ENCODE measurements at regions not wholly inside any gene's neighbourhood (a gene's known extent, or its start where the extent isn't known, plus 50 kb on each side); places are given as distances from the start of the nearest gene placed in this dataset.

DNA sequence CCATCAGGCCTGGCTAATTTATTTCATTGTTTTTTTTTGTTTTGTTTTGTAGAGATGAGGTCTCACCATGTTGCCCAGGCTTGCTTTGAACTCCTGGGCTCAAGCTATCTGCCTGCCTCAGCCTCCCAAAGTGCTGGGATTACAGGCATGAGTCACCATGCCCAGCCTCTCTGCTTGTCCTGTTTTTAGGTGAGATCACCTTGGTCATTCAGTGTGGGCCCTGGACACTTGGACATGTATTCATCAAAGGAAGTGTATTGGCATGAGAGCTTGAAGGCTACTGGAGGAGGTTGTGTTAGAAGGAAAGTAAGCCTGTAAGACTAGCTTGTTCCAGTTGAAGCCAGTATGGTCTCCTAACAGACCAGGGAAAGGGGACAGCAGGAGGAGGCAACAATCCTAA is 229.2 kb upstream of the RGPD4 start:
- DNase-seq (ENCODE audit: extremely low read depth, insufficient read length): no peak
- TF ChIP-seq, protein P1, sequence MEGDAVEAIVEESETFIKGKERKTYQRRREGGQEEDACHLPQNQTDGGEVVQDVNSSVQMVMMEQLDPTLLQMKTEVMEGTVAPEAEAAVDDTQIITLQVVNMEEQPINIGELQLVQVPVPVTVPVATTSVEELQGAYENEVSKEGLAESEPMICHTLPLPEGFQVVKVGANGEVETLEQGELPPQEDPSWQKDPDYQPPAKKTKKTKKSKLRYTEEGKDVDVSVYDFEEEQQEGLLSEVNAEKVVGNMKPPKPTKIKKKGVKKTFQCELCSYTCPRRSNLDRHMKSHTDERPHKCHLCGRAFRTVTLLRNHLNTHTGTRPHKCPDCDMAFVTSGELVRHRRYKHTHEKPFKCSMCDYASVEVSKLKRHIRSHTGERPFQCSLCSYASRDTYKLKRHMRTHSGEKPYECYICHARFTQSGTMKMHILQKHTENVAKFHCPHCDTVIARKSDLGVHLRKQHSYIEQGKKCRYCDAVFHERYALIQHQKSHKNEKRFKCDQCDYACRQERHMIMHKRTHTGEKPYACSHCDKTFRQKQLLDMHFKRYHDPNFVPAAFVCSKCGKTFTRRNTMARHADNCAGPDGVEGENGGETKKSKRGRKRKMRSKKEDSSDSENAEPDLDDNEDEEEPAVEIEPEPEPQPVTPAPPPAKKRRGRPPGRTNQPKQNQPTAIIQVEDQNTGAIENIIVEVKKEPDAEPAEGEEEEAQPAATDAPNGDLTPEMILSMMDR (IDR thresholded peaks at IDR 0.05; ENCODE audit: insufficient read depth, low read length, poor library complexity, severe bottlenecking): no peak
- Histone ChIP-seq H3K27me3 (replicated peaks; ENCODE audit: control insufficient read depth, insufficient read depth, low read length) (no peaks in the 10 kb centered on the region), H3K36me3 (ENCODE audit: control insufficient read depth, insufficient read depth, low read length) (no peaks in the 10 kb centered on the region), H3K4me3 (replicated peaks; ENCODE audit: low read depth, low read length) (no peak overlapping the region)

DNA sequence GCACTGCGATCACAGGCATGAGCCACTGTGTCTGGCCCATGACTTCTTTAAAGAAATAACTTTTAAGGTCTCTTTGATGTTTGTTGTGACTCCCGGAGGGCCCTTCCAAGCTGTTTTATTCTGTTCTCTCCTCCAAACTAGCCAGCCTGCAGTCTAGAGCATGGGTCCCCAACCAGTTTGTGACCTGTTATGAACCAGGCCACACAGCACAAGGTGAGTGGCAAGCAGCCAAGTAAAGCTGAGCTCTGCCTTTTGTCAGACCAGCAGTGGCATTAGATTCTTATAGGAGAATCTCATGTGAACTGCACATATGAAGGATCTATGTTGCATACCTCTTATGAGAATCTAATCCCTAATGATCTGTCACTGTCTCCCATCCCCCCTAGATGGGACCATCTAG is 223.9 kb upstream of the RGPD4 start:
- DNase-seq (ENCODE audit: extremely low read depth, insufficient read length): no peak
- TF ChIP-seq, protein P1 (IDR thresholded peaks at IDR 0.05; ENCODE audit: insufficient read depth, low read length, poor library complexity, severe bottlenecking): no peak
- no peaks in the 10 kb centered on the region for H3K36me3 ChIP-seq (ENCODE audit: control insufficient read depth, insufficient read depth, low read length)
- no peak overlapping the region for H3K4me3 ChIP-seq (replicated peaks; ENCODE audit: low read depth, low read length)
- H3K27me3 ChIP-seq (replicated peaks; ENCODE audit: control insufficient read depth, insufficient read depth, low read length): no peaks in the 10 kb centered on the region

DNA sequence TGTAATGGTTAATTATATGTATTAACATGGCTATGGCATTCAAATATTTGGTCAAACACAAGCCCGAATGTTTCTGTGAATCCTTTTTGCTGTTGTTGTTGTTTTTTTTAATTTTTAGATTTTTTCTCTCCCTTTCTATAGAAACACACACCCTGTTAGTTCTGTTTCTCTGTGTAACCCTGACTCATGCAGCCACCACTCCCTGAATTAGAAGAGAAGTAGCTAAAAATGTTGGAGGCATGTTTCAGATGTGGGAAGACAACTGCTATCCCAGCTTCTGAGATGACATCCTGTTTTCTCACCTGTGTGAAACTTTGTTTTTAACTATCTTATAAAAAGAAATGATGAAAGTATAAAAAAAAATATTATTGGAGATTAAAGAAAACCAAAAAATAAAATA is 219.6 kb upstream of the RGPD4 start:
- TF ChIP-seq, protein P1 (IDR thresholded peaks at IDR 0.05; ENCODE audit: insufficient read depth, low read length, poor library complexity, severe bottlenecking): no peak
- no peaks in the 10 kb centered on the region for H3K27me3 ChIP-seq (replicated peaks; ENCODE audit: control insufficient read depth, insufficient read depth, low read length)
- no peaks in the 10 kb centered on the region for H3K36me3 ChIP-seq (ENCODE audit: control insufficient read depth, insufficient read depth, low read length)
- no peak for DNase-seq (ENCODE audit: extremely low read depth, insufficient read length)
- H3K4me3 ChIP-seq (replicated peaks; ENCODE audit: low read depth, low read length): no peak overlapping the region

DNA sequence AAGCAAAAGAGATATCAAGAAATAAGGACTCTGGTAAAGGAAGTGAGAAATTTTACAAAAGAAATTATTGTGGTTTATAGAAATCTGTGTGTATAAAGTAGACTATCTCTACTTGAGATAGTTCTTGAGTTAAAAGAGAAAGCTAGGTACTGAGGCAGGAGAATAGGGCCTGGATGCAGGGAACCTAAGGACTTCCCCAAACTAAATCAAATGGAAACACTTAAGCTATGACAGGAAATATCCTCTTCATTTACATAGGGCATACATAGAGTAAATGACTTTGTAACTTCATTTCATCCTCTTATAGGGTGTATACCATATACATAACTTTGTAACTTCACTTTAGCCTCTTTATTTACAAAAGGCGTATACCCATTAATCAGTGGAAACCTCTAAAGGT is 219.2 kb upstream of the RGPD4 start:
- Histone ChIP-seq H3K4me3 (replicated peaks; ENCODE audit: low read depth, low read length) (no peak overlapping the region), H3K36me3 (ENCODE audit: control insufficient read depth, insufficient read depth, low read length) (no peaks in the 10 kb centered on the region), H3K27me3 (replicated peaks; ENCODE audit: control insufficient read depth, insufficient read depth, low read length) (no peaks in the 10 kb centered on the region)
- no peak for DNase-seq (ENCODE audit: extremely low read depth, insufficient read length)
- TF ChIP-seq, protein P1 (IDR thresholded peaks at IDR 0.05; ENCODE audit: insufficient read depth, low read length, poor library complexity, severe bottlenecking): no peak

DNA sequence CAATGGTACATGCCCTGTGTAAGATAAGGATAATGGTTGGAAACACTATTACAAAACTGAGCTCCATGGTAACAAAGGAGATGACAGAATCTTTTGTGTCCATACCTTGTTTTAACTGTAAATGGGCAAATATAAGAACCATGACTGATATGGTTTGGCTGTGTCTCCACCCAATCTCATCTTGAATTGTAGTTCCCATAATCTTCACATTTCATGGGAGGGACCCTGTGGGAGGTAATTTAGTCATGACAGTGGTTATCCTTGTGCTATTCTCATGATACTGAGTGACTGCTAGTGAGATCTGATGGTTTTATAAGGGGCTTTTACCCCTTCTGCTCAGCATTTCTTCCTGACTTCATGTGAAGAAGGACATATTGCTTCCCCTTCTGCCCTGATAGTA is 211.7 kb upstream of the RGPD4 start:
- Histone ChIP-seq H3K4me3 (replicated peaks; ENCODE audit: low read depth, low read length) (no peak overlapping the region), H3K36me3 (ENCODE audit: control insufficient read depth, insufficient read depth, low read length) (no peaks in the 10 kb centered on the region), H3K27me3 (replicated peaks; ENCODE audit: control insufficient read depth, insufficient read depth, low read length) (no peaks in the 10 kb centered on the region)
- DNase-seq (ENCODE audit: extremely low read depth, insufficient read length): no peak
- TF ChIP-seq, protein P1 (IDR thresholded peaks at IDR 0.05; ENCODE audit: insufficient read depth, low read length, poor library complexity, severe bottlenecking): no peak

DNA sequence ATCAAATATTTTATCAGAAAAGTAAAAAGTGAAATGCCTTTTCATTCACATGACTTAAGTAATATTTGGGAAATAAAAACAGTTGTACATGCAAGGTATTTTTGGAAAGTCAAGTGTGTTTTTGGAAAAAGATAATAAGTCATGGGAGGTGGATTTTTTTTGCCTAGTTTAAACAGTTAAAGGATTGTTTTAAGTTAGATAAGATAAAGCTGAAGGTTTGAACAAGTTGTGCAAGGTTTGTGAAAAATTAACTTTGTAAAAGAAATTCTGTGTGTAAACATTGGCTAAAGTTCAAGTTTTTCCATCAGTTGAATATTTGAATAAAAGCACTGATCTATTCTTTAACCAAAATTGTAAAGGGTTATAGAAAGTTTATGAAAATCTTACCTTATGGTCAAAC is 207.9 kb upstream of the RGPD4 start:
- Histone ChIP-seq H3K36me3 (ENCODE audit: control insufficient read depth, insufficient read depth, low read length) (no peaks in the 10 kb centered on the region), H3K27me3 (replicated peaks; ENCODE audit: control insufficient read depth, insufficient read depth, low read length) (no peaks in the 10 kb centered on the region), H3K4me3 (replicated peaks; ENCODE audit: low read depth, low read length) (no peak overlapping the region)
- no peak for DNase-seq (ENCODE audit: extremely low read depth, insufficient read length)
- TF ChIP-seq, protein P1 (IDR thresholded peaks at IDR 0.05; ENCODE audit: insufficient read depth, low read length, poor library complexity, severe bottlenecking): no peak

All from GM06990 (cell line).